Skin epidermis (tissue), 12 donors: ENCODE measurements at regions not wholly inside any gene's neighbourhood (a gene's known extent, or its start where the extent isn't known, plus 50 kb on each side); places are given as distances from the start of the nearest gene placed in this dataset.

Experiments used
- H3K27ac ChIP-seq, 21 experiments: fragments of 200-600 bp; sonication (generic) in 11 of 21; one replicate each; pipeline ENCODE4 v1.5.0; 2020; ENCODE audit warnings: mild to moderate bottlenecking in 3 of 21, inconsistent platforms in 2 of 21, moderate library complexity in 2 of 21
- H3K4me3 ChIP-seq, 7 experiments: fragments of 200-600 bp; sonication (generic) in 2 of 7; one replicate each; pipeline ENCODE4 v1.5.0; 2020; ENCODE audit warnings: inconsistent platforms in 2 of 7, mild to moderate bottlenecking in 2 of 7, moderate library complexity in 1 of 7

DNA sequence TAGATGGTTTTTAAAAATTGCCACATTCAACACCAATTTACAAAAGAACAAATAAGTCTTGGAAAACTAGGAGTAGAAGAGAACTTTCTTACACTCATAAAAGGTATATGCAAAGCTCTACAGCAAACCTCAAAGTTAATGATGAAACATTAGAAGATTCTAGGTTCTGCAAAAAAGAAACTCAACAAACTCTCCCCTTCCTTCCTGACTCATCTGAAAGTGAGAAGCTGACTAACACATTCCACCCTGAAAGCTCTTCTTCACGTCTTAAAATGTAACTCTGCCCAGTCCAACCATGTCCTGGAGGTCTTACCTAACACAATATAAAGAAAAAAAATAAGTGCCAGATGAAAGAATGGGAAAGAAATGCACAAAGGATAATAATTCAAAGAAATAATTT, 218.9 kb upstream of the ISX start:
- no peak overlapping the region for H3K27ac ChIP-seq
- no peak overlapping the region for H3K4me3 ChIP-seq

DNA sequence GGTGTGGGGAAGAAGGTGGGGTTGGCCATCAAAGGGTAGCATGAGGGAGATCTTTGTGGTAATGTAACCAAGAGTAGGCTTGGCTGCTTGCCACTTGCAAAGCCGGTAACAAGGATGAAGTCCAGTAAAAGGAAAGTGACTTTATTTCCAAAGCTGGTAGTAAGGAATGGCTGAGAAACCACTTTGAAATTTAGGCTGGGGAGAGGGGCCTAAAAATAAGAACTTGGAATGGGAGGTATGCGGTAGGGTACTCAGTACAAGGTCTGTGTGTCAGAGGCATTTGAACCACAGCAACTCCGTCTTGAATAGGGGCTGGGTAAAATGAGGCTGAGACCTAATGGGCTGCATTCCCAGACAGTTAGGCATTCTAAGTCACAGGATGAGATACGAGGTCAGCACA, 216.0 kb upstream of the ISX start:
- Histone ChIP-seq H3K4me3 (no peak overlapping the region), H3K27ac (no peak overlapping the region)

DNA sequence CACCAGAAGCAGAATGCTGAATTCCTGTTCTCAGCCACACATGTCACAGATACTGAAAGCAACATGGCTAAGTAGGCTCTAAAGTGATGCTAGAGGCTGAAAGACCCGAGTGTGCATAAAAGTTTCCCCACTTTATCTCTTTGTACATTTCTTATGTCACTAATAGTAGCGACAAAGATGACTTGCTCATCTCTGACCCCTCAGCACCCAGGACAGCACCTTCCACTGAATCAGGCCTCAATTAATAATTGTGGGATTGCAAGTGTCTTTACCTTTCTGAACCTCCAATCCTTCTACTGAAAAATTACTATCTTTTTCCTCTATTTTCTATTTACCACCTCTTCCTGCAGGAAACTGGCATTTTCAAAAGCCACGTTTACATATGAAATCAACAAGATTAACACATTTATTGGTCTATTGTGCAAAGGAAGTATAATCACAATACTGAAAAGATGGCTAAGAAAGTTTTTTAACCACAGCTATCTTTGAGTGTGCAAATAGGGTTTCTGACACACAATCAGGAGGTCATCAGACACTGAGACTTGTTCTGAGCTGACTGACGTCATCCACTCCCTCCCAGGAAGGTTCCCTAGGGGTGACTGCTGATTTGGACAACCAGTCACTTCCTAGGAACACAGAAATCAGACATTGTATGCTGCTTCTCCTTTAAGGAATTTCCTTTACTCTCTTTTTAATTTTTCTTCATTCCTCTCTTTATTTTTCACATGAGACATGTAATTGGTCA, 213.9 kb upstream of the ISX start:
- Histone ChIP-seq H3K27ac (no peak overlapping the region), H3K4me3 (no peak overlapping the region)

DNA sequence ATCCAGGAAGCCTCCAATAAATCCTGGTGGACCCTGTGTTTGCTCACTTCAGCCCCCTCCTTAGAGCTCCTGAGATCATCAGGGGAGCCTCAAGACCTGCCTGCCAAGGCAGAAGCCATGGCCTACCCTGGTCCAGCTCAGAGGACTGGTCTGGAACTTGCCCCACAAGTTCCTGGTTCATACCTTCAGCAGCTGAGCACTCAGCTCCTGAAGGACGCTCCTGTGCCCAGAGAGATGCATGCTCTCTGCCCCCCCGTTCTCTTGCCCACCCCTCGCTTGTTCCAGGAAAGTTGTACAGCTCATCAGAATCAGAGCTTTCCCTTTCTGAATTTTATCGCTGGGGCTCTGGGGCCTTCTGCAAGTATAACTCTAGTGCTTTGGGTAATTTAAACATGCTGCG, 210.5 kb upstream of the ISX start:
- no peak overlapping the region for H3K27ac ChIP-seq
- no peak overlapping the region for H3K4me3 ChIP-seq

DNA sequence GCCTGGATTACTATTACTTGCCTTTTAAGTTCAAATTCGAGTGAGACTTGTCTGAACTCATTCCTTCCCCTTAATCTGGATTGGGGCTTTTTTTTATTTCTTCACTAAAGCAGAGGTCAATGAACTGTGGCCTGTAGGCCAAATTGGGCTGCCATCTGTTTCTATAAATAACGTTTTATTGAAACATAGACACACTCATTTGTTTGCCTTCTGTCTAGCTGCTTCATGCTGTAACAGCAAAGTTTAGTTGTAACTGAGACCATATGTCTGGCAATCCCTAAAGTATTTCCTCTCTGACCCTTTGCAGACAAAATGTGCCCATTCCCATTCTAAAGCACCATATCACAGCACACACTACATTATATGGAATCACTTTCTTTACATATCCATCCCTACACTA, 207.9 kb upstream of the ISX start:
- Histone ChIP-seq H3K27ac (no peak overlapping the region), H3K4me3 (no peak overlapping the region)

DNA sequence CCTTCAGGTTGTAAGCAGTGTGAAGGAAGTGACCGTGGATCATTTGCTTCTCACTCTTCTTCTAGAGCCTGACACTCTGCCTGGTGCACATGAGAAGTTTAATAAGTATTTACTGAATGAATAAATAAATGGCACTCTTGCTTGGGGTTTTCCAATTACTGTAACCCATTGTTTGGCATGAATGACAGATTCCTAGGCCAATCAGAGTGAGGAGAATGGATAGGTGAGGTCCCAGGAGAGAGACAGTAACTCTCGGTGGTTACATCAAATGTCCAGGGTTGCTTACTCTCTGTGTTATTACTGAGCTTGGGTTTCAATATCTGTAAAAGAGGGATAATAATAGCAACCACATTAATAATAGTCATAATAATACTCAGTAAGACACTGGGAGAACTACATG, 204.2 kb upstream of the ISX start:
- Histone ChIP-seq H3K4me3 (no peak overlapping the region), H3K27ac (no peak overlapping the region)

DNA sequence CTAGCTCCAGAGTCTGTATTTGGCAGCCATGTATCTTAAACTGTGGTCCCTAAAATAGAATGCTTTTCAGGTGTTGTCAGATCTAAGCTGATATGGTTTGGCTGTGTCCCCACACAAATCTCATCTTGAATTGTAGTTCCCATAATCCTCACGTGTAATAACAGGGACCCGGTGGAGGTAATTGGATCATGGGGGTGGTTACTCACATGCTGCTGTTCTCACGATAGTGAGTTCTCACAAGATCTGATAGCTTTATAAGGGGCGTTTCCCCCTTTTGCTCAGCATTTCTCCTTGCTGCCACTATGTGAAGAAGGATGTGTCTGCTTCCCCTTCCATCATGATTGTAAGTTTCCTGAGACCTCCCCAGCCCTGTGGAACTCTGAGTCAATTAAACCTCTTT, 199.9 kb upstream of the ISX start:
- Histone ChIP-seq H3K4me3 (no peak overlapping the region), H3K27ac (no peak overlapping the region)

DNA sequence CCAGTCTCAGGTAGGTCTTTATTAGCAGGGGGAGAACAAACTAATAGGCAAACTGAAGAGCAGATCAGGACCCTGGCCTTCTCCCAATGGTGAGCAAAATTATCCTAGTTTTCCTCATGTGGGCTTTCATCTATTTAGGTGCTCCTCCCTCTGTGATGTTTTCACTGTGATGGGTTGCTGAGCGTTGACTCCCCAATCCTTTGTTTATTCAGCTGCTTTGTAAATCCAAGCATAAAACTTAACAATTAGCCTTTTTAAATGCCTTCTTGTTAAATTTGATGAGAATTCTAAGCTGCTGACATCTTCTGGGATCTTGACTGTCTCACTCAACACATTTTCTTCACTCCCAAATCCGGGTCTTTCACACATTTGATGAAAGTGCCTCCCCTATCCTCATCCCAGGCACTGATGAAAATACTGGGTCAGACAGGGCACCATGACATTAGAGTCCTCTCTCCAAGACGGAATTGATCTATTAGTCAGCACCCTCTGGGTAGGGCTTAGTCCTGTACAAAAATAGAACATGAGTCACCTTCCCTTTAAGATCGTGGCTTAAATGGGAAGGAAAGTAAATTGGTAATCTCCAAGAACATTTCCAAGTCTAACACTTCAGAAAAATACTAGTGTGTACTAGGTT, 199.3 kb upstream of the ISX start:
- Histone ChIP-seq H3K4me3 (no peak overlapping the region), H3K27ac (no peak overlapping the region)

DNA sequence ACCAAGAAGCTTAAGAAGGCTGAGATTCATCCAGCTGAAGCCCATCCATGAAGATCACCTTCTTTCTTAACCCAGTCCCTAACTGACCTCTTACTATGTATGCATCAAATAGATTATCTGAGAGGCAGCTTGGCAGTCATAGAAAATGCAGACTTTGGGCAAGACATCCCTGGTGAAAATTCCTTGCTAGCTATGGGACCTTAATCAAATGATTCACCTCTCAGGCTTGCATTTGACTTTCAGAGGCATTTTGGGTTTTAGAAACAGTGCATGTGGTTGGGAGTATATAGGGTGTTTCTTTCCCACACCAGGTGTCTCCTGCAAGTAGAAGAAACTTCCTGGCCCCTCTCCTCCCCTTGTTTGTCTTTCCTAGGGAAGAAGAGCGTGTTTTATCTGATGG, 188.5 kb upstream of the ISX start:
- Histone ChIP-seq H3K27ac (no peak overlapping the region), H3K4me3 (no peak overlapping the region)

DNA sequence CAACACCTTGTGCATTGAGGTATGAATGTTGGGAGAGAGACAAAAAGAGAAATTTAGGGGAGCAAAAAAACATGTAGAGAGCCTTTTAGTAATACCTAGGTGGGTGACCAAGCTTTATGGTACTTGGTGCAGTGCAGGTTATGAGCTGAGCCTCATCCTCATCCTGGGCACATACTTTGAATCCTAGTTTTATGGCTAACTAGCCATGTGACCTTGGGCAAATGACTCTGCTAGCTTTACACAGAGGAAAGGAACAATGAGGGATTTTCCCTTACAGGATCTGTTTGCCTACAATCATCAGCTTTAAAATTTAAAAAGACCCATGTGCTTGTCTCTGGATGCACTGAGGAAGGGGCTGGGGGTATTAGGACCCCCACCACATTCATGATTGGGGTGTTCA, 187.8 kb upstream of the ISX start:
- no peak overlapping the region for H3K27ac ChIP-seq

DNA sequence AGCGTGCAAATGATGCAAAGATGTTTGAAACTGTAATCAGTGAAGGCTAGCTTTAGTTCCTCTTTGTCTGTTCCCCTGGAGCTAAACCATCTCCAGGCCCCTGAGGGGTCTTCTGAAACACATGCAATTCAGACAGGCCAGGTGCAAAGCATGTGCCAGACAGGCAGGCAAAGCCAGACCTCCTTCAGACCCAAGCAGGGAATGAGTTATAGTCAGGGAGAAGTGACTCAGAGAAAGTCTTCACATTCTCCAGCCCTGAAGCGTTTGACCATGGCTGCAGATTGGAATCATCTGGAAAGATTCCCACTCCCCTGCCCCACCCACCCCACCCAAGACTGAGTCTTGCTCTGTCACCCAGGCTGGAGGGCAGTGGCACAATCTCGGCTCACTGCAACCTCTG, 187.0 kb upstream of the ISX start:
- H3K27ac ChIP-seq, result no peak overlapping the region
- no peak overlapping the region for H3K4me3 ChIP-seq

More for the DNA sequence above, 187.8 kb upstream of the ISX start:
- H3K4me3 ChIP-seq, result no peak overlapping the region

DNA sequence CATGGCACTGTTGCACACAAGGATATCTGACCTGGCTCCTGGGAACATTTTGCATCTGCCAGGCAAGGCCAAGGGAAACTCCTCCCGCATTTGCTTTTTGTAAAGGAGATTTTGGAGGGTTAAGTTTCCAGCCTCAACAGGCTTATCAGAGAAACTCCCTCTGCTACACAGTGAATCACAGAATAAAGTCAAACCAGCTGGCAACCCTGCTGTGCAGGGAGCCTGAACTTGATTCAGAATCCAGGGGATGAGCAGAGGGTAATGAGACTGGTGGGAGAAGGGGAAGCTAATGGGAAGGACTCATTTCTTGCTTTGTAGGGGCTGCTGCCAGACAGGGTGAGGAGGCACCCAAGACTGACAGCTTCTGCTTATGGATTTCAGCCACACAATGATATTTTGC, 185.3 kb upstream of the ISX start:
- peak overlapping the region in 1 of 21 experiments; percentile 11 for H3K27ac ChIP-seq
- H3K4me3 ChIP-seq, result no peak overlapping the region

DNA sequence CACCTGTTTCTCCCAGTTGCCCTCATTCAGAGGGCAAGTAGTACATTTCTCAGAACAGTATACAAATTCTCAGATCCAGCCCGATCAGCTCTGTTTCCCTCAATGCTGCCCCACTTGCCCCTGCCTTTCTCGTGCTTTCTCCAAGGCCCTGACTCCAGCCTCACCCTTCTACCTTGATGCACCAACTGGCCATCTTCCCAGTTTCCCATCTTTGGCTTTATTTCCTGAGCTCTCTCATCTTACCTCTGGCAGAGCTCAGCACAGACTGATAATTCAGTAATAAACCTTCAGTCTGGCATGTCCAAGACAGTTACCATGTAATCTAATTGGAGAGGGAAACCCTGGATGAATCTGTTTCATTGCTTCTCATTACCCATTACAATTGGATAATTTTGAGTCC, 184.5 kb upstream of the ISX start:
- no peak overlapping the region for H3K4me3 ChIP-seq
- H3K27ac ChIP-seq, result no peak overlapping the region

DNA sequence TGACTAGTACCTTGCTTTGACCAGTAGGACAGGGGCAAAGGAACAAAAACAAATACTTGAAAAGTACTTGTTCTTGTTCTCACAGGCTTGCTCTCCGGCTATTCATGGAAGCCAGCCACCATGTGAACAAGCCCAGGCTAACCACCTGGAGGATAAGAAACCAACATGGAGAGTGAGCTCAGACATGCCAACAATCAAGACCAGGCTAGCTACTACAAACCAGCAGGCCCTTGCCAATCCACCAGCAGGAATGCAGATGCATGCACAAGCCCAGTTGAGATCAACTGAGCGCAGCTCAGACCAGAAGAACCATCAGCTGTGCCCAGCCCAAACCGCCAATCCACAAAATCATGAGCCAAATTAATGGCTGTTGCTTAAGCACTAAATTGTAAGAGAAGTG, 180.1 kb upstream of the ISX start:
- Histone ChIP-seq H3K27ac (peak overlapping the region in 3 of 21 experiments; percentile 14 to 52 (median 41)), H3K4me3 (no peak overlapping the region)

DNA sequence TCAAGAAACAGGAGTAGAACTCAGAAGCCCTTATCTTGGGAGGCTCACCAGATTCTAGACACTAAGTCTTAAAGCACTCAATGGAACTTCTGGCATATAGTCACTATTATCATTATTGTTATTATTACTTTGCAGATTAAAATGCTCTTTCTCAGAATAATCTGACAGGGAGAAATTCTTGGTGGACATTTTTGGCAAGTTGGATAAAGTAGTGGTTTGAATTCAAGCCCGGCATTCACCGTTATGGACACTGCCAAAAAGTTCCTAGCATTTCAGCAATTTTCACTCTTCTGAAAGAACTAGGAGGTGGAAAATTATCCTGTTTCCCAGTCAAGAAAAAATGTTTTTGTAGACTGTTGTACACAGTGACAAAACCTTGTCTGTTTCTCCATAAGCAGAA, 179.6 kb upstream of the ISX start:
- Histone ChIP-seq H3K4me3 (no peak overlapping the region), H3K27ac (peak overlapping the region in 7 of 21 experiments; percentile 7 to 73 (median 39))

DNA sequence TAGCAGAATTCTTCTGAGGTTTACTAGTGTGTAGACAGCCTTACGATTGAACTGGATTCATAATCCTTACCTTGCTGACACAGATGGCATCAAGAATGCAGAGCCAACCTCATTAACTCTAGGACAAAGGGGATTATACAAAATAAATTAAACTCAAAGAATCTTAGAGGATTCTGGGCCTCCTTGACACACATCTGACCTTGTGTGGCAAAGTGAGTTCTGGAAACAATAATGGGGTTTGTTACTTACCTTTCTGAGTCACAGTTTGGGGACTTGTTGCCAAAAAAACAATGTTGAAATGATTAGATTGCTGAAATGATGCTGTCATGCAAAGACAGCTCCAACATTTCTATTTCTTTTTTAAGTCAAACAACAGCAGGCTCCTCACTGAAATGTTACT, 179.1 kb upstream of the ISX start:
- Histone ChIP-seq H3K4me3 (no peak overlapping the region), H3K27ac (peak overlapping the region in 2 of 21 experiments; percentile 41 to 73)

DNA sequence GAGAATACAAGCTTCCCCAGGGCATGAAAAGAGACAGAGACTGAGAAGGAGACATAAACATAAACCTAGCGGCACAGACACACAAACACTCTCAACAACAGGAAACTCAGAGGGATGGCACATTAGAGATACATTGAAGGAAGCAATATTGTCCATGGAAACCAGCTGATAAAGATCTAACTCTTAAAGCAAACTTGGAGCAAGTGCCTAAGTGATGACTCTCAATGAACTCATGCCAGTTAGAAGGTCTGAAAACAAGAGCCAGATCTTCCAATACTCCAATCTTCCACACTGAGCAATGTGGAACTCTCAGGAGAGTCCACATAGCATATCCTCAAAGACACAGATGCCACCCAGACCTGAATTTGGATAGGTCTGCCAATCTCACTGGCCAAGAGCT, 168.8 kb upstream of the ISX start:
- H3K4me3 ChIP-seq, result no peak overlapping the region

DNA sequence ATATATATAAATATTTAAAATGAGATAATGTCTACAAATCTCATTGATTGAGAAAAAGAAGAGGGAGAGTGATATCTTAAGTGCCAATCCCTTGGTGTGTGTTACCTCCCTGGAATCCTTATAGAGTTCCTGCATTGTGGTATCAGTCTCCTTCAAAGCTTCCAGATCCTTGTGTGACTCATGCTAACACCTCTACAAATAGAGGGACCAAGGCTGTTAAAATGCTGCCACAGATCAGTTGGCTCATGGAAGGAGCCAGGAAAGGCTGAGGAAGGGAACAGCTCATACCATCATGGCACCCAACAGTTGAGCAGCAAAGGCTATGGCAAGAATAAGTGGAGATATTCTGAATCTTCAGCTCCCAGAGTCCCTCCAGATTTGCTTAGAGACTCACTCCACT, 163.6 kb upstream of the ISX start:
- no peak overlapping the region for H3K4me3 ChIP-seq
- no peak overlapping the region for H3K27ac ChIP-seq

More for the DNA sequence above, 168.8 kb upstream of the ISX start:
- peak overlapping the region in 1 of 21 experiments; percentile 50 for H3K27ac ChIP-seq

DNA sequence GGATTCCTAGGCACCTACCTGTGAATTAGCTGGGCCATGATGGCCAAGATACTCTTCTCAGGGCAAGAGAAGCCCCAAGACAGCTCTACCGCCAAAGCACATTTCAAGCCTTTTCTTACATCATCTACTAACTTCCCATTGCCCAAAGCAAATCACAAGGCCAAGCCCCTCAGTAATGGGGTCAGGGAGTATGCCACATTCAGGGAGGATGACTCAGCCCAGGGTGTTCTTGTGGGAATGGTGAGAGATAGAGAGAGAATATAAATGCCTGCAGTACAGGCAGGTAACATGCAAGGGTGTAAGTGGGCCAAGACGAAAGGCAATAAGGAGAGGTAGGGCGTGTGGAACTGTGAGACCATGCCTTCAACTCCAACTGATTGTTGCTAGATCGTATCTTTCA, 162.5 kb upstream of the ISX start:
- Histone ChIP-seq H3K27ac (no peak overlapping the region), H3K4me3 (no peak overlapping the region)

DNA sequence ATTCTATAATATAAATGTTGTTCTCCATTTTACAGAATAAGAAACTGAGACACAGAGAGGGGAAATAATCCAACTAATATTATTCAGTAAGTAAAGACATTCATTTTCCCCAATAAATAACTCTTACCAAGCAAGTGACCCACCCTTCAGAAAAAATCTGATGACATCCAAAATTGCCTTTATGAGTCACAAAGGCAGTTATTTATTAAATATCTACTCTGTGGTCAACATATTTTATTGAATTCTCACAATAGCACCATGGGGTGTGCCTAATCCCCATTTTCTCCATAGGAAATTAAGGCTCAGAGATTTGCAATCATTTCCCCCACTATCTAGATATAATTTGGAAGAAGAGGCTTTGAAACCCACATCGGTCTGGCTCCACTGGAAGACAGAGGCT, 161.5 kb upstream of the ISX start:
- H3K27ac ChIP-seq, result no peak overlapping the region
- H3K4me3 ChIP-seq, result no peak overlapping the region

DNA sequence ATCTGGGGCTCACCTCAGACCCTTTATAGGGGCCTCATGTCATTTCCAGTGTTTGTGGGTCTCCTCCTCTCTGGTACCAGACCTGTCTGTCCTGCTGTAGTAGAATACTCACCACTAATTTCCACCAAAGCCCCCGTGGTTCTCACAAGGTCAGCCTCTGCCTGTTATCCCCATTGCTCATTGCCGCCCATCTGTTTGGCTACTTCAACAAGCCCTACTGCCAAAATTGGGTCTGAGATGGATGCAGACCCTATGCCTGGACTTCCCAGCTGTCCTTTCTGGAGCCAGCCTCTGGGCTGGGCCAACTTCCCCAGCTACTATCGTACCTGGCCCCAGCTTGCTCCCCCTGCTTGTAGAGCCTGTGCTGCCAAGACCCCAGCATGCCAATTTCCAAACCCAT, 152.1 kb upstream of the ISX start:
- no peak overlapping the region for H3K27ac ChIP-seq
- no peak overlapping the region for H3K4me3 ChIP-seq

DNA sequence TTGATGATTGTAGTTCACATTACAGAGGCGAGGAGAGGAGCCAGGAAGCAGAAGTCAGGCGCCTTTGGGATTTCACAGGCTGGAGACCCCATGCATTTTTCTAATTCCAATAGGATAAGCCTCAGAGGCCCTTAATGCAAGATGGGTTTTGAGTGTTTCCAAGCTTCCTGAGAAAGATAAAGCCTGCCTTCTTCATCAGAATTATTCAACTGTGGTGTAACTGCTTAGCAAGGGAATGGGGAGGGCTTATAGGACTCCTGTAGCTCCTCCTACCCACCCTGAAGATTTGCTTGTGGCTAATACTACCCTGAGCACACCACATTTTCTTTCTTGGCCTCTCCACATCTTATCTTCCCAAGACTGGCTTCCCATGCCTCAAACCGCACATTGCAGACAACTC, 151.1 kb upstream of the ISX start:
- Histone ChIP-seq H3K4me3 (no peak overlapping the region), H3K27ac (no peak overlapping the region)
